Chondrocyte (in vitro differentiated cells): ENCODE measurements at regions not wholly inside any gene's neighbourhood (a gene's known extent, or its start where the extent isn't known, plus 50 kb on each side); places are given as distances from the start of the nearest gene placed in this dataset.
"Not testable (repeated sequence)": the region's sequence is repeated elsewhere in the genome, so short reads cannot be mapped to it uniquely, and the experiment has no call there.

Source experiments
- DNase-seq: peaks from one replicate; pipeline ENCODE4 v3.0.0; 2021; ENCODE audit warnings: mixed read lengths, low spot score
- H3K27ac Mint-ChIP-seq: one replicate; pipeline ENCODE4 v1.8.0; 2021; ENCODE audit warnings: mild to moderate bottlenecking, moderate library complexity, mixed read lengths; ENCODE audit not compliant: unreplicated experiment
- H3K27me3 Mint-ChIP-seq: 2 replicates; pipeline ENCODE4 v1.8.0; 2021; ENCODE audit warnings: low read depth, mixed read lengths
- H3K36me3 Mint-ChIP-seq: 2 replicates; pipeline ENCODE4 v1.8.0; 2021; ENCODE audit warnings: low read depth, mixed read lengths
- H3K4me1 Mint-ChIP-seq: 2 replicates; pipeline ENCODE4 v1.8.0; 2021; ENCODE audit warnings: low read depth, mild to moderate bottlenecking, mixed read lengths
- H3K4me3 Mint-ChIP-seq: one replicate; pipeline ENCODE4 v1.8.0; 2021; ENCODE audit warnings: mild to moderate bottlenecking, moderate library complexity, mixed read lengths; ENCODE audit not compliant: unreplicated experiment
- H3K9me3 Mint-ChIP-seq: 2 replicates; pipeline ENCODE4 v1.8.0; 2021; ENCODE audit warnings: low read depth, mixed read lengths
- TF ChIP-seq, protein P1 (sequence below): fragments of 200-600 bp; sonication (generic); IDR thresholded peaks from 2 replicates; pipeline ENCODE4 v1.5.0; 2021; ENCODE audit warnings: antibody characterized with exemption, mild to moderate bottlenecking, moderate library complexity

GRCh38 chr1:60842304-60842703 is 240.1 kb upstream of the NFIA start:
- Mint-ChIP-seq H3K9me3 (peaks cover 13% of the 10 kb centered on the region), H3K27me3 (no peaks in the 10 kb centered on the region), H3K36me3 (peaks cover 4% of the 10 kb centered on the region), H3K4me1 (peaks cover 2% of the 10 kb centered on the region), H3K27ac (no peak overlapping the region), H3K4me3 (no peak overlapping the region)
- DNase-seq: no peak
- TF ChIP-seq, protein P1, sequence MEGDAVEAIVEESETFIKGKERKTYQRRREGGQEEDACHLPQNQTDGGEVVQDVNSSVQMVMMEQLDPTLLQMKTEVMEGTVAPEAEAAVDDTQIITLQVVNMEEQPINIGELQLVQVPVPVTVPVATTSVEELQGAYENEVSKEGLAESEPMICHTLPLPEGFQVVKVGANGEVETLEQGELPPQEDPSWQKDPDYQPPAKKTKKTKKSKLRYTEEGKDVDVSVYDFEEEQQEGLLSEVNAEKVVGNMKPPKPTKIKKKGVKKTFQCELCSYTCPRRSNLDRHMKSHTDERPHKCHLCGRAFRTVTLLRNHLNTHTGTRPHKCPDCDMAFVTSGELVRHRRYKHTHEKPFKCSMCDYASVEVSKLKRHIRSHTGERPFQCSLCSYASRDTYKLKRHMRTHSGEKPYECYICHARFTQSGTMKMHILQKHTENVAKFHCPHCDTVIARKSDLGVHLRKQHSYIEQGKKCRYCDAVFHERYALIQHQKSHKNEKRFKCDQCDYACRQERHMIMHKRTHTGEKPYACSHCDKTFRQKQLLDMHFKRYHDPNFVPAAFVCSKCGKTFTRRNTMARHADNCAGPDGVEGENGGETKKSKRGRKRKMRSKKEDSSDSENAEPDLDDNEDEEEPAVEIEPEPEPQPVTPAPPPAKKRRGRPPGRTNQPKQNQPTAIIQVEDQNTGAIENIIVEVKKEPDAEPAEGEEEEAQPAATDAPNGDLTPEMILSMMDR: no peak

DNA sequence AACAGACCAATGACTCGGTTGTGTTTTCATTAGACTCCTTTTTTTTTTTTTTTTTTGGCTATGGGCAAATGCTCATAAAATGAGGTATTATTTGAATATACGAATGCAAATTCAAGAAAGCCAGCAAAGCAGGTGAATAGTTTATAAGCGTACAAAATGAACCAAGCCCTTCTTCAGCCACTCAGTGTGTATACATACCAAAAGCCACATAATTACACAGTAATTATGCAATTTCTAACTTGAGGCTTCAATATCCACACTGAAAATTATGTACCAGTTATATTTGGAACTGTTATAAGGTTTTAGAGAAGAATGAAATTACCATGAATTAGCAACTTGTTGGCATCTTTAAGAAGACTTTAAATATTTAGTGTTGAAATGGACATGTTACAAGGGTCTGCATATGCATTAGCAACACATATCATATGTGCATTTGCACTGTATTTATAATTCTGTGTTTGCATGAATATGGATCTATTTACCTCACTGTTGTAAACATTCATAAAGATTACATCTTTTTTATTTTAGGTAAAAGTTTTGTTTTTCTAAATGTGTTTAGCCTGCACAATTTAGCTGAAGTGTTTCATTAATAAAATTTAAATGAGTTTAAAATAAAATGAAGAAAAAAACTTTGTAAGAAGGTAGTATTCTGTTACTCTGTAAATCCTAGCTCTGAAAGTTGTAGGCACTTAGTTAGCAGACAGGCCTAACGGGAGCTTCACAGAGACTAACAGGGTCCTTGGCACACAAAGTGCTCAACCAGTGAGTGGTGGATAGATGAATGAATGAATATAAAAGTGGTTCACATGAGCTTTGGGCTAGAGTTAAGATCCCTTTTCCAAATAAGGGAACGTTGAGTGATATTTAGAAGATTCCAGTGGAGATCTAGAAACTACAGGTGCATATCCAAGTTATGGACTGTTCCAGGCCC is 241.0 kb upstream of the NFIA start:
- H3K36me3 Mint-ChIP-seq: peaks cover 4% of the 10 kb centered on the region
- H3K27ac Mint-ChIP-seq: no peak overlapping the region
- H3K4me1 Mint-ChIP-seq: no peaks in the 10 kb centered on the region
- H3K27me3 Mint-ChIP-seq: no peaks in the 10 kb centered on the region
- H3K4me3 Mint-ChIP-seq: no peak overlapping the region
- no peak for DNase-seq
- TF ChIP-seq, protein P1: no peak
- peaks cover 13% of the 10 kb centered on the region for H3K9me3 Mint-ChIP-seq

DNA sequence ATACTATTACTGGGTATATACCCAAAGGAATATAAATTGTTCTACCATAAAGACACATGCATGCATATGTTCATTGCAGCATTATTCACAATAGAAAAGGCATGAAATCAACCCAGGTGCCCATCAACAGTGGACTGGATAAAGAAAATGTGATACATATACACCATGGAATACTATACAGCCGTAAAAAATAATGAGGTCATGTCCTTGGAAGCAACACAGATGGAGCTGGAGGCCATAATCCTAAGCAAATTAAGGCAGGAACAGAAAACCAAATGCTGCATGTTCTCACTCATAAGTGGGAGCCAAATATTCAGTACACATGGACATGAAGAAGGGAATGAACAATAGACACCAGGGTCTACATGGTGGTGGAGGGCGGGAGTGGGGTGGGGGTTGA is 241.9 kb upstream of the NFIA start:
- not testable (repeated sequence) for H3K27me3 Mint-ChIP-seq, H3K27ac Mint-ChIP-seq, H3K4me3 Mint-ChIP-seq, DNase-seq, H3K4me1 Mint-ChIP-seq, H3K36me3 Mint-ChIP-seq
- H3K9me3 Mint-ChIP-seq: peaks cover 13% of the 10 kb centered on the region

DNA sequence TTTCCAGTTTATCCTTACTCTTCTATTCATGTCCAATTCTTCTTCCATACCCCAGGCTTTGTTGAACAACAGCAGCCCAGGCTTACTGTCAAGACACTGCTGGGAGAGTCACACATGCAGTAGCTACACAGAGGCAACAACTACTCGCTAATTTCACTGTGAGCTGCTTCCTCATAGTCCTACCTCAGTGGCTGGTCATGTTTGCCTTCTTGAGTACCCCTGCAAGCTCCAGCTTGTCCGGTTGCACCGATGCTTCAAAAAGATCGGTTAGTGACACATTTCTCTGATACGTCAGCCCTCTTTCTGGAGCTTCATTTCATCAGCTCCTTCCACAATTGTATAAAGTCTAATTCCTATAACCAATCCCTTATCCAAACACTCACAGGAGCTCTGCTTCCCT is 246.7 kb upstream of the NFIA start:
- TF ChIP-seq, protein P1: no peak
- no peak for DNase-seq
- peaks cover 10% of the 10 kb centered on the region for H3K4me1 Mint-ChIP-seq
- H3K27me3 Mint-ChIP-seq: no peaks in the 10 kb centered on the region
- H3K9me3 Mint-ChIP-seq: no peaks in the 10 kb centered on the region
- H3K36me3 Mint-ChIP-seq: no peaks in the 10 kb centered on the region
- H3K4me3 Mint-ChIP-seq: no peak overlapping the region
- H3K27ac Mint-ChIP-seq: no peak overlapping the region

DNA sequence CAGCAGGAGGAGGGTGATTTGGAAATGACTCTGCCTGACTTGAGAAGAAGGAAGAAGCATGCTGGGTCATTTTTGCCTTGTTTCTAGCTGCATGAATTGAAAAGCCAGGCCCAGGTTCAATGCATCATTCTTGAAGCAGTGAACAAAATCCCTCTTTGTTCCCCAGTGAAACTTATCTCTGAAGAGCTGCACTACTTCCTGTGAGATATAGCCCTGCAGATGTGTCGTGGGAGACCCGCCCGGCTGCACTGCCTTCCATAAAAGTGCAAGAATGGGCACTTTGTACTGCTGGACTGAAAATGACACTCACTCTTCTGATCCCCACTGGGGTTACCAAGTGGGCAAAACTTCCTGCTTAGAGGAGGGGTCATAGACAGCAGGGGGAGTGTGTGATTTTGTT is 249.2 kb upstream of the NFIA start:
- H3K36me3 Mint-ChIP-seq: no peaks in the 10 kb centered on the region
- H3K27me3 Mint-ChIP-seq: no peaks in the 10 kb centered on the region
- DNase-seq: no peak
- TF ChIP-seq, protein P1: no peak
- no peak overlapping the region for H3K27ac Mint-ChIP-seq
- peaks cover 10% of the 10 kb centered on the region for H3K4me1 Mint-ChIP-seq
- H3K9me3 Mint-ChIP-seq: no peaks in the 10 kb centered on the region
- H3K4me3 Mint-ChIP-seq: no peak overlapping the region

GRCh38 chr1:60832367-60832766 is 250.0 kb upstream of the NFIA start:
- no peaks in the 10 kb centered on the region for H3K27me3 Mint-ChIP-seq
- no peaks in the 10 kb centered on the region for H3K9me3 Mint-ChIP-seq
- no peak overlapping the region for H3K27ac Mint-ChIP-seq
- DNase-seq: no peak
- TF ChIP-seq, protein P1: no peak
- peaks cover 10% of the 10 kb centered on the region for H3K4me1 Mint-ChIP-seq
- no peak overlapping the region for H3K4me3 Mint-ChIP-seq
- no peaks in the 10 kb centered on the region for H3K36me3 Mint-ChIP-seq
